HFF-Myc (cell line): ENCODE measurements at regions not wholly inside any gene's neighbourhood (a gene's known extent, or its start where the extent isn't known, plus 50 kb on each side); places are given as distances from the start of the nearest gene placed in this dataset.

Experiments used
- DNase-seq: peaks from one replicate; pipeline ENCODE4 v3.0.0-alpha.2; 2011; ENCODE audit warnings: low read depth; ENCODE audit errors: extremely low read depth
- H3K4me3 ChIP-seq: replicated peaks from 2 replicates; pipeline ENCODE4 v1.5.1; 2011; ENCODE audit warnings: low read depth, mild to moderate bottlenecking, control low read depth, low read length
- CTCF ChIP-seq: IDR thresholded peaks from 2 replicates; pipeline ENCODE4 v1.5.1; 2012; ENCODE audit warnings: mild to moderate bottlenecking, low read depth, low read length, control low read depth; ENCODE audit errors: missing control alignments

DNA sequence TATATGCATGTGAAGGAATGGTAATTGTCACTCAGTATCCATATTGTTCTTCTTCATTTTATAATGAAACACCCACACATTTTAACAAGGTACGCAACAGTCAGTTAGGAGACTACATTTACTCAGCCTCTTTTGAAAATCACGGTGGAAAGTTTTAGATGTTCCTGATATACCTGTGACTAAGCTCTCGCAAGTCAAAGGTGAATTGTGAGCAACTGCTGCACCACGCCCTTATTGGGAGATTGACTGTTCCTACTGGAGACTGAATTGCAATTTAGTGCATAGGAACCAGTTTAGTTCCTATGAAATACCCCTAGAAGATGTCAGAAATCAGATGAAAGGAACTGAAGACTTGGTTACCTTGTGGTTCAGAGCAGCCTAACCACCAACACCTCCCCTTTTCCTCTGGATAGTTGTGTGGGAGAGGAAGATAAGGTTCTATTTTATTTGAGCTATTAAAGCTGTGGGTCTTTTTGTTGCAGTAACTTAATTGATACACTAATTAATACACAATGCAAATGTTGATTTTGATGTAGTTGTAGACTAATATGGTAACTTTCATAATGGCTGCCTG is 1280.5 kb upstream of the CDH2 start:
- no peak for DNase-seq
- no peak overlapping the region for H3K4me3 ChIP-seq
- TF ChIP-seq CTCF, result no peak

DNA sequence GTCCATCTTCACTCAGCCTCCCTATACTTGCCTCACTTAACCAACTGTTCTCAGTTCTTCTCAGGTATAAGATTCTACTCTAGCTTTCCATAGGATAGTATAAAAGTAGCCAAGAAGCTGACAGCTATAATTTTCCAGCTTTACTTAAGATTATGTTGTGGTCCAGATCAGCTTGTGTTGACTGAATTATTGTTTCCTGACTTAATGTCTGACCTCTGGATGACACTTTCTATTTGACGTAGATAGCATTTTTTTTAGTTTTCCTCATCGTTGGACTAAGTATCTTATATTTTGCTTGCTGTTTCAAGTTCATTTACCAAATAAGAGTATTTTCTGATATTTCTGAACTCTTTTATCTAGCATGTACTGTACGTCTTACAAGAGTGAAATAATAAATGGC is 1272.5 kb upstream of the CDH2 start:
- H3K4me3 ChIP-seq, result no peak overlapping the region
- no peak for DNase-seq
- TF ChIP-seq CTCF, result no peak

DNA sequence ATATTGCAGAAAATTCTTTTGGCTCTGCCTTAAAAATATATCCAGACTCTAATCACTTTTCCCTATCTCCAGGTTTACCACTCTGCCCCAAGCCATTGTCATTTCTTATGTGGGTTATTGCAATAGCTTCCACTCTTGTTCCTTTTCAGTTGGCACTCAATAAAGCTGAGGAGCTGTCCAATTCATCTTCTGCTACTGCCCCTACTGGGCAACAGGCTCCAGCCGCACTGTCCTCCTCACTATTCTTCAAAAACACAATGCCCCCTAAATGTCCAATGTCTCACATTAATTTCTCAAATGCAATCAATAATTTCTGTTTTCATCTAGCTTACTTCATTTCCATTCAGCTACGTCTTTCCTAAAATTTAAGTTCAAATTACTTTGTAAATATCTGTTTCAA is 1262.5 kb upstream of the CDH2 start:
- H3K4me3 ChIP-seq, result no peak overlapping the region
- TF ChIP-seq CTCF, result no peak
- no peak for DNase-seq

DNA sequence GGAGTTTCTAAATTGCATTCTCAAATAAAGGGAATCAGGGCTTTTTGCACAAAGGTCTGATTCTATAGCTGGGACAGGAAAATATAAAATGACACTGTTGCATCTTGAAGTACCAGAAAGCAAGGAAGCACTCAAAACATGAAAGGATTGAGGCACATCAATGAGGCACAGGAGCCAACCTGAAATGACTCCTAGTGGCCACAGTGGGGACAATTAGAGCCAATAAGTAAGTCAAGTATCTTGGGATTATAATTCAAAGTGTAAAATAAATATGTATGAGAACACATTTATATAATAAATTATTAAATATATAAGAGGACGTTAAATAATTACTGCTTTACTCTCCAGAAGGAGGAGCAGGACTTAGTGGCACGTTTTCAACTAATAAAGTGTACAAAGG is 1259.5 kb upstream of the CDH2 start:
- no peak overlapping the region for H3K4me3 ChIP-seq
- no peak for DNase-seq
- no peak for TF ChIP-seq CTCF

DNA sequence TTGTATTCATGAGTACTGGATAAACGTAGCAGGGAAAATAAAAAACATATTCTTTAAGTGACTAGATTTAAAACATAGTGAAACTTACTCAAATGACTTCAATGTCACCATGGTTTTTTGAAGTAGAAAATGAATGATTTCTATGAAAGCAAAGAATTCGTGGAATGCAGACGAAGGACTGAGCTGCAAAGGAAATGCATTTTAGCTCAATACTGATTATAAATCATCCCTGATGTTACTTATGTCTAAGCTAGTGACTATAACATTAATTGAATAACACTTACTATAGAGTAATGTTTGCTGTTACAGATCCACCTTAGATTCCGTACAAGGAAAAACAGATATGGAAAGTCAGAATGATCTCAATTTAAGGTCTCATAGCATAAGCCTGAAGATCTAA is 1257.7 kb upstream of the CDH2 start:
- H3K4me3 ChIP-seq, result no peak overlapping the region
- DNase-seq, result no peak
- no peak for TF ChIP-seq CTCF

DNA sequence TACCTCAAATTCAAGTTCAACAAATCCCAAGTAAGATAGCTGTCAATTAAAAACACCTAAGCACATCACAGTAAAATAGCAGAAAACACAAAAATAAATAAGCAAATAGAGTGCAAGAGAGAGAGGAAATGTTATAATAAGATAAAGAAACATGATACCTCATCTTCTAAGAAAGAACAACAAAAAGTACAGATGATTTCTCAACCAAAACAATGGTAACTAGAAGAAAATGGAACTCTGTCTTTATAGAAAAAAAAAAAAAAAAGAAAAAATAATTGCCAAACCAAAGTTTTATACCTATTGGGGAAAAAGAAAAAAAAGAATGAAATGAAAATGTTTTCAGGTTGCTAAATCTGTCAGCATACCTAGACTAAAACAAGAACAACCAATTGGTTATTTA is 1253.5 kb upstream of the CDH2 start:
- H3K4me3 ChIP-seq, result no peak overlapping the region
- no peak for DNase-seq
- no peak for TF ChIP-seq CTCF

DNA sequence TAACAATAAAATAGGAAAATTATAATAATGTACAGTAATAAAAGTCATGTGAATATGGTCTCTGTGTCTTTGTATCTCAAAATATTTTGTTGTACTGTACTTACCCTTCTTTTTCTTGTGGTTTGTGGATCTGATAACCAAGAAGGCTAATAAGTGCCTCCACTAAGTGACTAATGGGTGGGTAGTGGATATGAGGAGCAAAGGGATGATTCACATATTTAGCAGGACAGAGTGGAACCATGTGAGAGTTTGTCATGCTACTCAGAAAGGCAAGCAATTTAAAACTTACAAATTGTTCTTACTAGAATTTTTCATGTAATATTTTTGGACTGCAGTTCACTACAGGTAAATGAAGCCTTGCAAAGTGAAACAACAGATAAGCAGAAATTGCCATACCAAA is 1241.2 kb upstream of the CDH2 start:
- peak; percentile 19 for DNase-seq
- no peak overlapping the region for H3K4me3 ChIP-seq
- no peak for TF ChIP-seq CTCF
